ENCODE measurements at regions not wholly inside any gene's neighbourhood (a gene's known extent, or its start where the extent isn't known, plus 50 kb on each side); places are given as distances from the start of the nearest gene placed in this dataset.

- DNase-seq (ENCODE audit: insufficient read length, low spot score) (no peak), FAIRE-seq (peak; percentile 75)
- no peak for TF ChIP-seq CTCF (IDR thresholded peaks at IDR 0.05; ENCODE audit: insufficient read depth, missing control alignments)
Observed at GRCh38 chr1:173300061-173301044, 93.2 kb upstream of the TNFSF4 start.

GRCh38 chr1:173301507-173301906, 94.4 kb upstream of the TNFSF4 start:
- TF ChIP-seq CTCF (IDR thresholded peaks at IDR 0.05; ENCODE audit: insufficient read depth, missing control alignments), result no peak
- no peak for FAIRE-seq
- DNase-seq (ENCODE audit: insufficient read length, low spot score), result no peak

DNA sequence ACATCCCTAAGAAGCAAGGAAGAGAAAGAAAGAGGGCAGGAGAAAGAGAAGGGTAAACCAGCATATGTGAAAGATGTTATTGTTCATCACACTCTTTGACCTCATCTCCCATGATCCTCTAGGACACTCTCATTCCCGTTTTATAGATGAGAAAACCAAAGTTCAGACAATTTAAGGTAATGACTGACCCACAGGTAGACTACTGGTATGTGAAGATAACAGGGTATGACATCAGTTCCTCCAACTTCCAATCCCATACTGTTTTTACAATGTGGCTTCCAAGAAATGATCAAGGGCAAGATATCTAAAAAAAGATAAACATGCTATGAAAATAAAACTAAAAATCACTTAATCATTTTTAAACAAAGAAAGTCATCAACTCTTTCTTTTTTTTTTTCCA, 95.2 kb upstream of the TNFSF4 start:
- no peak for FAIRE-seq

DNA sequence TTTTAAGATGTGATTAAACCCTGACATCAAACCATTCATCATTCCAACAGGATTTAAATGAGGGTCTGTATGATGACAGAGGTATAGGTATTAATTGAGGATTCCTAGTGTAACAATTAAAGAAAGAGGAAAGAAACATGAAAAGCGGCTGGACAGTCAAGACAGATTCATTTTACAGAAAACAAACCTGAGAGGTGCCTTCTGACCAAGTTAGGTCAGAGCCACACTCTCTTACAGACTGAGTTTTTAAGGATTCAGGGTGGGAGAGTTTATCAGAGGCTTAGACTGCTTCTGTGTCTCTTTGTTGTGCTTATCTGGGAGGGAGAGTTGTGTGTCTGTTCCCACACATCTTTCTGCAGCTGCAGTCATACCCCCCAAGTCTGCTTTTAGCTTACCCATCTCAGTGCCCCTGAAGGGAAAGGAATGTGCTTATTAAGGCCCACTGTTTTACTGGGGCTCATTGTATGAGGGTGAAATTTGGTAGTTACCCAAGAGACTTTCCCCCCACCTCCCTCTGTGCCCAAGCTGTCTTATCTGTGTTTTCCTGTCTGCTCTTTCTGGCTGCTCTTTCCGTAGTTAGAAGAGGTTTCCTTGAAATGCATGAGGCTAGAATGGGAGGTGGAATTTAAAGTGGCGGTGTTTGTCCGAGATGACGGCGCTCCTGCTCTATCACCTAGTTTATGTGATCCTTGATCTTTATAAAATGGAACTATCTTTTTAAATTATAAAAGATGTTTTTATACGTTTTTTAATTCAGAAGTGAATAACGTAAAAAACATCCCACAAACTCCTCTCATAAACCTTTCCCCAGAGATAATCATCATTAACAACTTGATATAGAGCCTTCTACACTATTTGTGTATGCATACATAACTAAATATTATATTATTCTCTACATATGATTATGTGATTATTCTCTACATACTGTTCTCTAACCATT, 96.0 kb upstream of the TNFSF4 start:
- DNase-seq (ENCODE audit: insufficient read length, low spot score) (no peak), FAIRE-seq (no peak)
- TF ChIP-seq CTCF (IDR thresholded peaks at IDR 0.05; ENCODE audit: insufficient read depth, missing control alignments), result no peak

More for the DNA sequence above, 95.2 kb upstream of the TNFSF4 start:
- no peak for TF ChIP-seq CTCF (IDR thresholded peaks at IDR 0.05; ENCODE audit: insufficient read depth, missing control alignments)
- DNase-seq (ENCODE audit: insufficient read length, low spot score), result no peak

- no peak for TF ChIP-seq CTCF (IDR thresholded peaks at IDR 0.05; ENCODE audit: insufficient read depth, missing control alignments)
- FAIRE-seq (peak; percentile 21), DNase-seq (ENCODE audit: insufficient read length, low spot score) (no peak)
Observed at GRCh38 chr1:173303984-173304383, 96.9 kb upstream of the TNFSF4 start.

DNA sequence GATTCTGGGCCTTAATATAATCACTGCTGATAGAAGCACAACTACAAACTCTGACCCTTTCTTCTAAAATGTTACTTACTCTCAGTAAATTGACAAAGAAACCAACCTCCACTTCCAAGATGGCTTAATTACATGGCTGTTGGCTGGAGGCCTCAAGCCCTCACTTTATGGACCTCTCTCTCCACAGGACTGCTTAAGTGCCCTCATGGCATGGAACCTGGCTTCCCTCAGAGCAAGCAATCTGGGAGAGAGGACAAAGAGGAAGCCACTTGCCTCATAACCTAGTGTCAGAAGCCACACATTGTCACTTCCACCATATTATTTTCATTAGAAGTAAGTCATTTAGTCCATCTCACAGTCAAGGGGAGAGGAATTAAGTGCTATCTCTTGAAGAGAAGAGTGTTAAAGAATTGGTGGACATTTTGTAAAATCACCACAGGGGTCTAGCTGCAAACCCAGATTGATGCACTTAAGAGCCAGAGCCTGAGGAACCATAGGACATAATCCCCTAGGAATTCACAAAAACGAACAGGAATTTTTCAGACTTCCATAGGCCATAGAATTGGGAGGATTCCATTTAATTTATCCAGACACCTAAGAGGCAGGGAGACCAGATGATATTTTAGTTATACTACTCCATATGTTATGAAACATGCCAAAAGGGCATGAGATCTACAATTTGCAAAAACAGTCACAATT, 97.5 kb upstream of the TNFSF4 start:
- no peak for DNase-seq (ENCODE audit: insufficient read length, low spot score)
- no peak for FAIRE-seq
- TF ChIP-seq CTCF (IDR thresholded peaks at IDR 0.05; ENCODE audit: insufficient read depth, missing control alignments), result no peak

Measured in D721Med (cell line).